Calu3 (cell line): ENCODE measurements at regions not wholly inside any gene's neighbourhood (a gene's known extent, or its start where the extent isn't known, plus 50 kb on each side); places are given as distances from the start of the nearest gene placed in this dataset.

Experiments
- BruUV-seq: library from RNA; stranded (reverse); fragments of 400-500 nt; replicated peaks from 2 replicates; lab custom pipeline; 2021; lab: Mats Ljungman, UMichigan
- CTCF ChIA-PET: fragments of 300-600 bp; sonication (Branson Sonifier 250); formaldehyde crosslinking; loops from one replicate; lab custom pipeline; 2022; ENCODE audit warnings: antibody characterized with exemption; lab: Charles Lee
- DNase-seq: peaks from one replicate; pipeline ENCODE4 v3.0.0; 2022
- H3K27ac Mint-ChIP-seq: one replicate; pipeline ENCODE4 v1.8.0; 2022; ENCODE audit warnings: mixed read lengths; ENCODE audit not compliant: unreplicated experiment
- H3K27me3 Mint-ChIP-seq: one replicate; pipeline ENCODE4 v1.8.0; 2022; ENCODE audit warnings: mixed read lengths; ENCODE audit not compliant: unreplicated experiment
- H3K36me3 Mint-ChIP-seq: one replicate; pipeline ENCODE4 v1.8.0; 2022; ENCODE audit warnings: mild to moderate bottlenecking, moderate library complexity, mixed read lengths; ENCODE audit not compliant: insufficient read depth, unreplicated experiment
- H3K4me1 Mint-ChIP-seq: one replicate; pipeline ENCODE4 v1.8.0; 2022; ENCODE audit warnings: mild to moderate bottlenecking, low read depth, mixed read lengths; ENCODE audit not compliant: unreplicated experiment
- H3K4me3 Mint-ChIP-seq: one replicate; pipeline ENCODE4 v1.8.0; 2022; ENCODE audit warnings: mild to moderate bottlenecking, low read depth, moderate library complexity, mixed read lengths; ENCODE audit not compliant: unreplicated experiment
- H3K9me3 Mint-ChIP-seq: one replicate; pipeline ENCODE4 v1.8.0; 2022; ENCODE audit warnings: low read depth, mixed read lengths; ENCODE audit not compliant: unreplicated experiment
- CTCF ChIP-seq: fragments of 200-600 bp; IDR thresholded peaks from one replicate; pipeline ENCODE4 v1.8.0; 2022; ENCODE audit warnings: antibody characterized with exemption; ENCODE audit not compliant: unreplicated experiment
- intact Hi-C: fragments of 100-400 bp; cut with micrococcal nuclease; formaldehyde crosslinking; loops from one replicate; pipeline ENCODE4 v1.10.0; 2022; ENCODE audit not compliant: unreplicated experiment

- H3K36me3 Mint-ChIP-seq: no peaks in the 10 kb centered on the region
- no TSS peak for BruUV-seq
- intact Hi-C loops: loop anchor here (5.0 kb wide), 2 partner anchors 354 to 764 kb away; partner anchors contain the start of gene THBS1
- no peaks in the 10 kb centered on the region for H3K4me1 Mint-ChIP-seq
- no peak for DNase-seq
- CTCF ChIA-PET: no interaction called here
- no peak for TF ChIP-seq CTCF
- H3K27ac Mint-ChIP-seq: no peak overlapping the region
- no peak overlapping the region for H3K4me3 Mint-ChIP-seq
- H3K27me3 Mint-ChIP-seq: no peaks in the 10 kb centered on the region
- no peaks in the 10 kb centered on the region for H3K9me3 Mint-ChIP-seq
Observed at GRCh38 chr15:38818157-38818790, 253.7 kb upstream of the RASGRP1 start.

- Mint-ChIP-seq H3K4me1 (no peaks in the 10 kb centered on the region), H3K4me3 (no peak overlapping the region), H3K9me3 (no peaks in the 10 kb centered on the region), H3K27me3 (no peaks in the 10 kb centered on the region), H3K27ac (no peak overlapping the region), H3K36me3 (no peaks in the 10 kb centered on the region)
- no peak for TF ChIP-seq CTCF
- BruUV-seq: no TSS peak
- intact Hi-C loops: loop anchor here (5.0 kb wide), 2 partner anchors 353 to 763 kb away; partner anchors contain the start of gene THBS1
- DNase-seq: no peak
- CTCF ChIA-PET: no interaction called here
Observed at GRCh38 chr15:38819387-38819950, 254.9 kb upstream of the RASGRP1 start.

- intact Hi-C loops: no loop called here
- no TSS peak for BruUV-seq
- TF ChIP-seq CTCF: no peak
- CTCF ChIA-PET: no interaction called here
- H3K4me1 Mint-ChIP-seq: no peaks in the 10 kb centered on the region
- H3K27ac Mint-ChIP-seq: no peak overlapping the region
- H3K27me3 Mint-ChIP-seq: no peaks in the 10 kb centered on the region
- H3K9me3 Mint-ChIP-seq: no peaks in the 10 kb centered on the region
- DNase-seq: no peak
- no peak overlapping the region for H3K4me3 Mint-ChIP-seq
- H3K36me3 Mint-ChIP-seq: no peaks in the 10 kb centered on the region
Observed at GRCh38 chr15:38823263-38823662, 258.6 kb upstream of the RASGRP1 start.

- CTCF ChIA-PET: no interaction called here
- Mint-ChIP-seq H3K36me3 (no peaks in the 10 kb centered on the region), H3K27ac (no peak overlapping the region), H3K4me3 (no peak overlapping the region), H3K4me1 (no peaks in the 10 kb centered on the region), H3K9me3 (no peaks in the 10 kb centered on the region), H3K27me3 (no peaks in the 10 kb centered on the region)
- DNase-seq: no peak
- BruUV-seq: no TSS peak
- intact Hi-C loops: no loop called here
- no peak for TF ChIP-seq CTCF
Observed at GRCh38 chr15:38824719-38825118, 260.1 kb upstream of the RASGRP1 start.
